ENCODE measurements at regions not wholly inside any gene's neighbourhood (a gene's known extent, or its start where the extent isn't known, plus 50 kb on each side); places are given as distances from the start of the nearest gene placed in this dataset.
A peak's percentile ranks its signal among the peaks of the same experiment; 100 is the strongest.

- peaks cover 2% of the 10 kb centered on the region; the same call in 1 of the 2 replicates for H3K9me3 ChIP-seq (replicated peaks; ENCODE audit: control insufficient read depth, insufficient read depth, low read depth, low read length)
- H3K27ac ChIP-seq (ENCODE audit: extremely low read depth, low read depth, low read length), result no peak overlapping the region
- H3K27me3 ChIP-seq (ENCODE audit: control insufficient read depth in 2 of 2, insufficient read depth in 2 of 2, low read length in 2 of 2), result peaks cover 0 to 4% of the 10 kb centered on the region in 2 experiments; a peak in 1 of 5 replicates
- intact Hi-C loops (cut with micrococcal nuclease) (loop anchor here (1.0 to 5.0 kb wide), 4 partner anchors 86 to 278 kb away; partner anchors contain the start of genes CDC45 and UFD1), in situ Hi-C loops (cut with MboI) (no loop called here)
- FAIRE-seq (no peak), DNase-seq (ENCODE audit: extremely low read depth in 1 of 4, low spot score in 3 of 4) (no peak), ATAC-seq (no peak)
- no peak overlapping the region; a peak in 1 of 4 replicates for H3K9ac ChIP-seq (ENCODE audit: insufficient read depth in 1 of 2, low read depth in 2 of 2, low read length in 2 of 2)
- 77% methylated on average over 17 of the region's 17 CpGs for WGBS (ENCODE audit: insufficient coverage, low coverage, missing lambda C conversion rate)
- no TSS peak for BruUV-seq (replicated peaks)
- peaks cover 12 to 13% of the 10 kb centered on the region in 2 experiments; a peak in 4 of 5 replicates for H3K4me1 ChIP-seq (replicated peaks in 1 of 2; ENCODE audit: control insufficient read depth in 2 of 2, insufficient read depth in 2 of 2, low read length in 2 of 2)
- POLR2A ChIA-PET, result interaction anchor here (0.6 to 3.9 kb wide), 12 partner anchors 7 to 570 kb away, joined by 3 to 19 read pairs (median 4); no protein-coding TSS in a partner anchor
- no peaks in the 10 kb centered on the region for H3K9me1 ChIP-seq (ENCODE audit: control insufficient read depth, insufficient read depth, low read length)
- H3K4me3 ChIP-seq, result no peak overlapping the region
- no peak overlapping the region for H3K4me2 ChIP-seq (ENCODE audit: insufficient read depth, low read length)
- CTCF ChIA-PET (ENCODE audit: low intra/inter-chr PET ratio), result interaction anchor here (0.5 to 2.4 kb wide), 8 partner anchors 31 to 488 kb away, joined by 3 to 19 read pairs (median 3); partner anchors contain the start of gene ESS2
- H3K79me2 ChIP-seq (ENCODE audit: control insufficient read depth, insufficient read depth, low read length), result no peaks in the 10 kb centered on the region
- H2AFZ ChIP-seq (ENCODE audit: low read depth, low read length), result peak overlapping the region; percentile 75; the same call in 1 of the 2 replicates
- H4K20me1 ChIP-seq (replicated peaks; ENCODE audit: control insufficient read depth, insufficient read depth, low read length), result no peaks in the 10 kb centered on the region; the same call in 1 of the 2 replicates
- no peaks in the 10 kb centered on the region for H3K36me3 ChIP-seq (ENCODE audit: control insufficient read depth, insufficient read depth, low read length)
- TF ChIP-seq RBM39 (optimal IDR thresholded peaks at IDR 0.05; ENCODE audit: low read depth, low read length) (peak; percentile 64), ZNF184 (CRISPR knock-in tag; IDR thresholded peaks at IDR 0.05) (0 out of 2 replicates have a peak, but pooled peaks have one; percentile 1), ZBTB5 (IDR thresholded peaks at IDR 0.05) (peak; percentile 93), CREM (IDR thresholded peaks at IDR 0.05; ENCODE audit: low read depth) (no peak), HDAC8 (tag; IDR thresholded peaks at IDR 0.05) (peak; percentile 53; the same call in 1 of the 2 replicates), XRCC4 (IDR thresholded peaks at IDR 0.05; ENCODE audit: extremely low read depth, insufficient read depth, insufficient read length) (no peak), SMARCA5 (IDR thresholded peaks at IDR 0.05) (0 out of 2 replicates have a peak, but pooled peaks have one; percentile 23), HSF4 (CRISPR knock-in tag; IDR thresholded peaks at IDR 0.05; ENCODE audit: borderline replicate concordance) (0 out of 2 replicates have a peak, but pooled peaks have one; percentile 31), ZNF639 (CRISPR knock-in tag; conservative IDR thresholded peaks at IDR 0.05 in 1 of 2, IDR thresholded peaks at IDR 0.05 in 1 of 2) (peak in 1 of 2 experiments; percentile 82; a peak in 1 of 4 replicates), KLF13 (tag; IDR thresholded peaks at IDR 0.05; ENCODE audit: borderline replicate concordance, low read depth) (0 out of 2 replicates have a peak, but pooled peaks have one; percentile 41), MTF1 (CRISPR knock-in tag; IDR thresholded peaks at IDR 0.05; ENCODE audit: borderline replicate concordance) (no peak)
Measured at GRCh38 chr22:19632668-19633148, 81.6 kb upstream of the SEPTIN5 start.
